DND-41 (cell line): ENCODE measurements at regions not wholly inside any gene's neighbourhood (a gene's known extent, or its start where the extent isn't known, plus 50 kb on each side); places are given as distances from the start of the nearest gene placed in this dataset.

ENCODE experiments used
- ATAC-seq: fragments of 200-7000 bp; cut with Tn5 transposase; 3 replicates; pipeline ENCODE4 v1.9.1; 2021; ENCODE audit warnings: low read depth; ENCODE audit not compliant: insufficient read depth
- DNase-seq: peaks from one replicate; pipeline ENCODE4 v3.0.0-alpha.2; 2020
- H2AFZ ChIP-seq: 2 replicates; pipeline ENCODE4 v1.6.0; 2012; ENCODE audit warnings: low read depth, low read length
- H3K27ac ChIP-seq: 2 replicates; pipeline ENCODE4 v1.5.1; 2012; ENCODE audit warnings: low read length, inconsistent platforms
- H3K27me3 ChIP-seq: fragments of 200-600 bp; sonication (generic); 2 replicates; pipeline ENCODE4 v1.6.0; 2012; ENCODE audit warnings: low read length, mild to moderate bottlenecking, inconsistent platforms; ENCODE audit not compliant: insufficient read depth, poor library complexity
- H3K36me3 ChIP-seq: 2 replicates; pipeline ENCODE4 v1.5.1; 2012; ENCODE audit warnings: low read length, inconsistent platforms; ENCODE audit not compliant: insufficient read depth
- H3K4me1 ChIP-seq: 2 replicates; pipeline ENCODE4 v1.5.1; 2012; ENCODE audit warnings: mild to moderate bottlenecking, low read length; ENCODE audit not compliant: insufficient read depth
- H3K4me2 ChIP-seq: 2 replicates; pipeline ENCODE4 v1.6.0; 2012; ENCODE audit warnings: mild to moderate bottlenecking, moderate library complexity, low read length, inconsistent platforms; ENCODE audit not compliant: insufficient read depth
- H3K4me3 ChIP-seq, 2 experiments: fragments of 200-600 bp in 1 of 2; shearing (Covaris generic) in 1 of 2; 2 replicates each; pipeline ENCODE4 v1.5.1; 2012 to 2016; ENCODE audit warnings: inconsistent platforms in 2 of 2, low read length in 2 of 2, mild to moderate bottlenecking in 2 of 2, low read depth in 1 of 2, moderate library complexity in 1 of 2
- H3K79me2 ChIP-seq: 2 replicates; pipeline ENCODE4 v1.6.0; 2012; ENCODE audit warnings: low read length, inconsistent platforms; ENCODE audit not compliant: insufficient read depth
- H3K9ac ChIP-seq: 2 replicates; pipeline ENCODE4 v1.6.0; 2012; ENCODE audit warnings: low read depth, mild to moderate bottlenecking, inconsistent platforms, low read length, moderate library complexity
- H3K9me3 ChIP-seq: 2 replicates; pipeline ENCODE4 v1.5.1; 2012; ENCODE audit warnings: low read length, moderate library complexity, mild to moderate bottlenecking, inconsistent platforms; ENCODE audit not compliant: insufficient read depth, severe bottlenecking
- H4K20me1 ChIP-seq: 2 replicates; pipeline ENCODE4 v1.6.0; 2012; ENCODE audit warnings: low read length; ENCODE audit not compliant: insufficient read depth
- EZH2 ChIP-seq: IDR thresholded peaks from 3 replicates; pipeline ENCODE4 v1.6.1; 2012; ENCODE audit warnings: borderline replicate concordance, low read depth, mild to moderate bottlenecking, moderate library complexity, low read length, inconsistent platforms; ENCODE audit not compliant: severe bottlenecking
- TF ChIP-seq, protein P1 (sequence below): IDR thresholded peaks from 2 replicates; pipeline ENCODE4 v1.5.1; 2012; ENCODE audit warnings: borderline replicate concordance, low read length, moderate library complexity, mild to moderate bottlenecking; ENCODE audit not compliant: poor library complexity, severe bottlenecking; ENCODE audit errors: extremely low read depth

DNA sequence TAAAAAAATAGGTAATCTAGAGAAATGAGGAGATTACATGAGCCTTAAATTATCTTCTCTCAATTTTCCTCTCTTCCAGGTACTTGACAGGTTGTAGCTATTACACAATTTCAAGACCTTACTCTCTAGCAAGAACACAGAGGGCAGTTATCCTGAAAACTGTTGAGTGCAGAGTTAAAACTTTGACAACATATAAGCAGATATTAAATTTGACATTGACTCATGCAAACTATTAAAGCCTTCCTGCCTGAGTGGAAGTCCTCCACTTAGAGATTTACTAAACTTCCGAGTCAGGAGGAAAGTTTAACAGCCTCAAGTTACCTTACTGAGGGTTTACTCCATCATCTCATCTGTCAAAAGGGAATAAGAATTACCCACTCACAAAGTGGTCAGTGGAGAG, 73.5 kb upstream of the ARID5B start:
- H4K20me1 ChIP-seq: no peaks in the 10 kb centered on the region
- H3K4me2 ChIP-seq: no peak overlapping the region
- no peak overlapping the region for H3K9ac ChIP-seq
- H3K79me2 ChIP-seq: no peaks in the 10 kb centered on the region
- ATAC-seq: no peak
- no peak overlapping the region for H3K27ac ChIP-seq
- H3K4me1 ChIP-seq: no peaks in the 10 kb centered on the region
- no peak for DNase-seq
- H3K36me3 ChIP-seq: no peaks in the 10 kb centered on the region
- TF ChIP-seq, protein P1, sequence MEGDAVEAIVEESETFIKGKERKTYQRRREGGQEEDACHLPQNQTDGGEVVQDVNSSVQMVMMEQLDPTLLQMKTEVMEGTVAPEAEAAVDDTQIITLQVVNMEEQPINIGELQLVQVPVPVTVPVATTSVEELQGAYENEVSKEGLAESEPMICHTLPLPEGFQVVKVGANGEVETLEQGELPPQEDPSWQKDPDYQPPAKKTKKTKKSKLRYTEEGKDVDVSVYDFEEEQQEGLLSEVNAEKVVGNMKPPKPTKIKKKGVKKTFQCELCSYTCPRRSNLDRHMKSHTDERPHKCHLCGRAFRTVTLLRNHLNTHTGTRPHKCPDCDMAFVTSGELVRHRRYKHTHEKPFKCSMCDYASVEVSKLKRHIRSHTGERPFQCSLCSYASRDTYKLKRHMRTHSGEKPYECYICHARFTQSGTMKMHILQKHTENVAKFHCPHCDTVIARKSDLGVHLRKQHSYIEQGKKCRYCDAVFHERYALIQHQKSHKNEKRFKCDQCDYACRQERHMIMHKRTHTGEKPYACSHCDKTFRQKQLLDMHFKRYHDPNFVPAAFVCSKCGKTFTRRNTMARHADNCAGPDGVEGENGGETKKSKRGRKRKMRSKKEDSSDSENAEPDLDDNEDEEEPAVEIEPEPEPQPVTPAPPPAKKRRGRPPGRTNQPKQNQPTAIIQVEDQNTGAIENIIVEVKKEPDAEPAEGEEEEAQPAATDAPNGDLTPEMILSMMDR: no peak
- no peak for TF ChIP-seq EZH2
- H3K4me3 ChIP-seq: no peak overlapping the region
- no peaks in the 10 kb centered on the region for H3K27me3 ChIP-seq
- H3K9me3 ChIP-seq: no peaks in the 10 kb centered on the region
- no peak overlapping the region for H2AFZ ChIP-seq

DNA sequence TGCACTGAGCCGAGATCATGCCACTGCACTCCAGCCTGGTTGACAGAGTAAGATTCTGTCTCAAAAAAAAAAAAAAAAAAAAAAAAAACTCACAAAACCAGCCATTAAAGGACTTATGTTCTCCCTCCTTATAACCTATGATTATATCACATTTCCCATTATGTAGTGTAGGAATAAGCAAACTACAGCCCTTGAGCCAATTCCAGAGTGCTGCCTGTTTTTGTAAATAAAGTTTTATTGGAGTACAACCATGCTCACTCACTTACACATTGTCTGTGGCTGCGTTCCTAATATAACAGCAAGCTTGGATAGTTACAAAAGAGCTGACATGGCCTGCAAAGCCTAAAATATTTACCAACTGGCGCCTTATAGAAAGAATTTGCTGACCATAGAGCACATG, 72.7 kb upstream of the ARID5B start:
- no peaks in the 10 kb centered on the region for H3K36me3 ChIP-seq
- no peaks in the 10 kb centered on the region for H4K20me1 ChIP-seq
- H3K9me3 ChIP-seq: no peaks in the 10 kb centered on the region
- ATAC-seq (no peak), DNase-seq (no peak)
- no peak overlapping the region for H3K9ac ChIP-seq
- no peaks in the 10 kb centered on the region for H3K27me3 ChIP-seq
- H3K79me2 ChIP-seq: no peaks in the 10 kb centered on the region
- no peak overlapping the region for H3K4me3 ChIP-seq
- TF ChIP-seq EZH2: no peak
- TF ChIP-seq, protein P1: no peak
- H2AFZ ChIP-seq: no peak overlapping the region
- no peaks in the 10 kb centered on the region for H3K4me1 ChIP-seq
- H3K27ac ChIP-seq: no peak overlapping the region
- no peak overlapping the region for H3K4me2 ChIP-seq

DNA sequence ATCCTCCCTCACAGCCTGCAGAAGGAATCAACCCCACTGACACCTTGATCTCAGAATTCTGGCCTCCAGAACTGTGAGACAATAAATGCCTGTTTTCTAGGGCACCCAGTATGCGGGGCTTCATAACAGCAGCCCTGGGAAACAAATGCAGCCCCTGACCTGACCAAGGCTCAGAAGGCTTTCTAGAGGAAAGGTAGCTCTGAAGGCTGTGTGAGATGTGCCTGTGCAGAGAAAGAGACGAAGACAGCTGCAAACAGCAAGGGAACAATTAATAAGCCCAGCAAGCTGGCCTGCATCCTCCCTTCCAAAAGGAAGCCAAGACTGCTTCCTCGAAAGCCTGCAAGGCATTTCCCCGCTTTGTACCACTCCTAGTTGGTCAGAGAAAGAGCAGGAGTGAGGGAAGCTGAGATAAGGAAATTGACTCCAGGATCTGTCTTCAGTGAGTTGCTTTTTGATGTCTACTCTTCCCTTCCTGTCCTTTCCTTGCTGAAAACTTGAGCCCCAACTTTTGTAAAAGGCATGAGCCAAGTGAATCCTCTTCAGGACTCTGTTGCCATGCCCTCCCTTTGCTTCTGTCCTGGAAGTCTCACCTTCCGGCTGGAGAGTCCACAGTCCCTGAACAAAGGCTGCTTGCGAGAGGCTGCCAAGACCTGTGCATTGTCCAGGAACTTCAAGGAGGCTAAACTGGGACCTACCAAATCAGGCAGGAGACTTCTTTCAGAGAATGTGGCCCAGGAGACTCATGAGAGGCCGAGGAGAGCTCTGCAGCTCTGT, 71.2 kb upstream of the ARID5B start:
- H3K9ac ChIP-seq: no peak overlapping the region
- H2AFZ ChIP-seq: no peak overlapping the region
- no peaks in the 10 kb centered on the region for H3K27me3 ChIP-seq
- H4K20me1 ChIP-seq: no peaks in the 10 kb centered on the region
- no peaks in the 10 kb centered on the region for H3K9me3 ChIP-seq
- ATAC-seq (no peak), DNase-seq (no peak)
- no peaks in the 10 kb centered on the region for H3K79me2 ChIP-seq
- no peak overlapping the region for H3K4me2 ChIP-seq
- H3K4me3 ChIP-seq: no peak overlapping the region
- no peaks in the 10 kb centered on the region for H3K36me3 ChIP-seq
- H3K27ac ChIP-seq: no peak overlapping the region
- TF ChIP-seq, protein P1: no peak
- no peak for TF ChIP-seq EZH2
- H3K4me1 ChIP-seq: no peaks in the 10 kb centered on the region

DNA sequence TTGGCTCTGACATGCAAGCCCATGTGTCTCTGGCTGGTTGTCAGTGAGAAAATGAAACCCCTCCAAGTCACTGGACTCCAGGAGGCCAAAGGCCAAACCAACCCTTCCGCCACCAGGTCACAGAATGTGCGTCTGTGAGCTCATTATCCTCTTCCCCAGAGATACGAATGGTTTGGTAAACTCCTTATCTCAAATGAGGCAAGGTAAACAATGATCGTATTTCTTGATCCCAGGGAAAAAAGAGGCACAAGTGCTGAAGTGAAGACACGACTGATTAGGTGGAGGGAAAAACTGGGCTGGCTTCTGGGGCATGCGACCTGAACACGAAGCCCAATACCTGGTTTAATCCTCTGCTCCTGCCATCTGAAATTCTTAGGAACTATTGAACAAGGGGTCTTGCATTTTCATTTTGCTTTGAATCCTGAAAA, 70.6 kb upstream of the ARID5B start:
- H3K27ac ChIP-seq: no peak overlapping the region
- H3K79me2 ChIP-seq: no peaks in the 10 kb centered on the region
- H2AFZ ChIP-seq: no peak overlapping the region
- ATAC-seq (no peak), DNase-seq (no peak)
- no peak overlapping the region for H3K4me2 ChIP-seq
- no peaks in the 10 kb centered on the region for H4K20me1 ChIP-seq
- H3K4me1 ChIP-seq: no peaks in the 10 kb centered on the region
- no peak overlapping the region for H3K9ac ChIP-seq
- TF ChIP-seq EZH2: no peak
- TF ChIP-seq, protein P1: no peak
- H3K27me3 ChIP-seq: no peaks in the 10 kb centered on the region
- no peak overlapping the region for H3K4me3 ChIP-seq
- no peaks in the 10 kb centered on the region for H3K36me3 ChIP-seq
- H3K9me3 ChIP-seq: no peaks in the 10 kb centered on the region
